ENCODE measurements at regions not wholly inside any gene's neighbourhood (a gene's known extent, or its start where the extent isn't known, plus 50 kb on each side); places are given as distances from the start of the nearest gene placed in this dataset.

- Histone ChIP-seq H3K79me2 (replicated peaks; ENCODE audit: insufficient read depth, low read length) (no peaks in the 10 kb centered on the region), H3K27ac (ENCODE audit: low read length) (no peak overlapping the region), H3K9me3 (ENCODE audit: low read length) (no peaks in the 10 kb centered on the region), H3K27me3 (ENCODE audit: insufficient read depth, low read depth, low read length) (no peaks in the 10 kb centered on the region), H4K20me1 (ENCODE audit: insufficient read depth) (no peaks in the 10 kb centered on the region), H3K9me2 (ENCODE audit: insufficient read depth, low read length) (no peaks in the 10 kb centered on the region), H3F3A (ENCODE audit: insufficient read depth, low read length, poor library complexity, severe bottlenecking) (no peaks in the 10 kb centered on the region), H3K9ac (ENCODE audit: low read length) (no peak overlapping the region), H2AFZ (ENCODE audit: low read depth, low read length) (no peak overlapping the region), H3K4me2 (ENCODE audit: low read length) (no peak overlapping the region), H3K36me3 (ENCODE audit: insufficient read depth, low read length) (no peaks in the 10 kb centered on the region), H3K4me3 (ENCODE audit: low read length) (no peak overlapping the region)
- no peak for TF ChIP-seq REST (IDR thresholded peaks at IDR 0.05; ENCODE audit: borderline replicate concordance)
- no peak for TF ChIP-seq POLR2AphosphoS5 (IDR thresholded peaks at IDR 0.05)
- no peak for TF ChIP-seq CTCF (IDR thresholded peaks at IDR 0.05; ENCODE audit: poor library complexity, severe bottlenecking)
- no peak for TF ChIP-seq RAD21 (conservative IDR thresholded peaks at IDR 0.05)
- no peak for TF ChIP-seq SMC3 (conservative IDR thresholded peaks at IDR 0.05; ENCODE audit: poor library complexity)
- no peak for TF ChIP-seq TAF1 (IDR thresholded peaks at IDR 0.05; ENCODE audit: low read depth)
- no peak for TF ChIP-seq EZH2 (IDR thresholded peaks at IDR 0.05; ENCODE audit: borderline replicate concordance, insufficient read depth, low read length, poor library complexity, severe bottlenecking)
- no peak for TF ChIP-seq EP300 (conservative IDR thresholded peaks at IDR 0.05; ENCODE audit: poor library complexity, severe bottlenecking)
- no peak for TF ChIP-seq MXI1 (conservative IDR thresholded peaks at IDR 0.05; ENCODE audit: poor library complexity, severe bottlenecking)
Measured at GRCh38 chr11:43124272-43124935, 187.4 kb upstream of the API5 start.

GRCh38 chr11:43129329-43129728 lies 182.5 kb upstream of the API5 start:
- TF ChIP-seq POLR2AphosphoS5 (IDR thresholded peaks at IDR 0.05) (no peak), EP300 (conservative IDR thresholded peaks at IDR 0.05; ENCODE audit: poor library complexity, severe bottlenecking) (no peak), REST (IDR thresholded peaks at IDR 0.05; ENCODE audit: borderline replicate concordance) (no peak), CTCF (IDR thresholded peaks at IDR 0.05; ENCODE audit: poor library complexity, severe bottlenecking) (no peak), MXI1 (conservative IDR thresholded peaks at IDR 0.05; ENCODE audit: poor library complexity, severe bottlenecking) (no peak), EZH2 (IDR thresholded peaks at IDR 0.05; ENCODE audit: borderline replicate concordance, insufficient read depth, low read length, poor library complexity, severe bottlenecking) (no peak), SMC3 (conservative IDR thresholded peaks at IDR 0.05; ENCODE audit: poor library complexity) (no peak), TAF1 (IDR thresholded peaks at IDR 0.05; ENCODE audit: low read depth) (no peak), RAD21 (conservative IDR thresholded peaks at IDR 0.05) (no peak)
- H3K27ac ChIP-seq (ENCODE audit: low read length): no peak overlapping the region
- no peak overlapping the region for H3K9ac ChIP-seq (ENCODE audit: low read length)
- H3K4me2 ChIP-seq (ENCODE audit: low read length): no peak overlapping the region
- no peaks in the 10 kb centered on the region for H3K27me3 ChIP-seq (ENCODE audit: insufficient read depth, low read depth, low read length)
- H3K79me2 ChIP-seq (replicated peaks; ENCODE audit: insufficient read depth, low read length): no peaks in the 10 kb centered on the region
- no peak overlapping the region for H3K4me3 ChIP-seq (ENCODE audit: low read length)
- H3F3A ChIP-seq (ENCODE audit: insufficient read depth, low read length, poor library complexity, severe bottlenecking): no peaks in the 10 kb centered on the region
- no peaks in the 10 kb centered on the region for H3K36me3 ChIP-seq (ENCODE audit: insufficient read depth, low read length)
- H2AFZ ChIP-seq (ENCODE audit: low read depth, low read length): no peak overlapping the region
- H4K20me1 ChIP-seq (ENCODE audit: insufficient read depth): no peaks in the 10 kb centered on the region
- no peaks in the 10 kb centered on the region for H3K9me2 ChIP-seq (ENCODE audit: insufficient read depth, low read length)
- no peaks in the 10 kb centered on the region for H3K9me3 ChIP-seq (ENCODE audit: low read length)
